ENCODE measurements at regions not wholly inside any gene's neighbourhood (a gene's known extent, or its start where the extent isn't known, plus 50 kb on each side); places are given as distances from the start of the nearest gene placed in this dataset.

GRCh38 chr20:59421089-59421488, 120.7 kb downstream of the EDN3 start:
- H3K4me3 ChIP-seq (ENCODE audit: low read depth, low read length): no peak overlapping the region
- DNase-seq (ENCODE audit: low read depth): no peak
- TF ChIP-seq CTCF (IDR thresholded peaks at IDR 0.05; ENCODE audit: low read depth, low read length, missing control alignments): no peak

- no peak for TF ChIP-seq CTCF (IDR thresholded peaks at IDR 0.05; ENCODE audit: low read depth, low read length, missing control alignments)
- no peak overlapping the region for H3K4me3 ChIP-seq (ENCODE audit: low read depth, low read length)
- DNase-seq (ENCODE audit: low read depth): no peak
Measured at GRCh38 chr20:59421920-59422637, 121.7 kb downstream of the EDN3 start.

GRCh38 chr20:59422872-59423544, 122.6 kb downstream of the EDN3 start:
- no peak for TF ChIP-seq CTCF (IDR thresholded peaks at IDR 0.05; ENCODE audit: low read depth, low read length, missing control alignments)
- no peak overlapping the region for H3K4me3 ChIP-seq (ENCODE audit: low read depth, low read length)
- no peak for DNase-seq (ENCODE audit: low read depth)

- TF ChIP-seq CTCF (IDR thresholded peaks at IDR 0.05; ENCODE audit: low read depth, low read length, missing control alignments): no peak
- DNase-seq (ENCODE audit: low read depth): no peak
- no peak overlapping the region for H3K4me3 ChIP-seq (ENCODE audit: low read depth, low read length)
Measured at GRCh38 chr20:59424976-59425375, 124.6 kb downstream of the EDN3 start.

- DNase-seq (ENCODE audit: low read depth): no peak
- H3K4me3 ChIP-seq (ENCODE audit: low read depth, low read length): no peak overlapping the region
Measured at GRCh38 chr20:59425572-59425971, 125.2 kb downstream of the EDN3 start.

GRCh38 chr20:59428006-59428405, 127.6 kb downstream of the EDN3 start:
- DNase-seq (ENCODE audit: low read depth): no peak
- H3K4me3 ChIP-seq (ENCODE audit: low read depth, low read length): no peak overlapping the region
- TF ChIP-seq CTCF (IDR thresholded peaks at IDR 0.05; ENCODE audit: low read depth, low read length, missing control alignments): no peak

More at GRCh38 chr20:59425572-59425971, 125.2 kb downstream of the EDN3 start:
- TF ChIP-seq CTCF (IDR thresholded peaks at IDR 0.05; ENCODE audit: low read depth, low read length, missing control alignments): no peak
